Adipocyte (in vitro differentiated cells): ENCODE measurements at regions not wholly inside any gene's neighbourhood (a gene's known extent, or its start where the extent isn't known, plus 50 kb on each side); places are given as distances from the start of the nearest gene placed in this dataset.

Experiments used
- DNase-seq: peaks from one replicate; pipeline ENCODE4 v3.0.0-alpha.2; 2015; ENCODE audit warnings: low read depth
- H3K27me3 ChIP-seq: replicated peaks from 2 replicates; pipeline ENCODE4 v1.7.0; 2013; ENCODE audit warnings: mild to moderate bottlenecking, low read length, moderate library complexity; ENCODE audit not compliant: control insufficient read depth, insufficient read depth
- H3K36me3 ChIP-seq: 2 replicates; pipeline ENCODE4 v1.7.0; 2013; ENCODE audit warnings: low read length, mild to moderate bottlenecking, moderate library complexity; ENCODE audit not compliant: control insufficient read depth, insufficient read depth, severe bottlenecking
- H3K4me1 ChIP-seq: 2 replicates; pipeline ENCODE4 v1.7.0; 2013; ENCODE audit warnings: mild to moderate bottlenecking, low read length, moderate library complexity; ENCODE audit not compliant: control insufficient read depth, insufficient read depth
- H3K4me3 ChIP-seq: 2 replicates; pipeline ENCODE4 v1.7.0; 2013; ENCODE audit warnings: mild to moderate bottlenecking, low read length, moderate library complexity
- H3K9ac ChIP-seq: 2 replicates; pipeline ENCODE4 v1.7.0; 2013; ENCODE audit warnings: mild to moderate bottlenecking, low read length, moderate library complexity
- H3K9me3 ChIP-seq: 2 replicates; pipeline ENCODE4 v1.7.0; 2013; ENCODE audit warnings: mild to moderate bottlenecking, low read length, moderate library complexity; ENCODE audit not compliant: control insufficient read depth

- H3K9me3 ChIP-seq: peaks cover 8% of the 10 kb centered on the region
- no peaks in the 10 kb centered on the region for H3K4me1 ChIP-seq
- DNase-seq: no peak
- H3K4me3 ChIP-seq: no peak overlapping the region
- no peaks in the 10 kb centered on the region for H3K36me3 ChIP-seq
- no peaks in the 10 kb centered on the region for H3K27me3 ChIP-seq
- H3K9ac ChIP-seq: no peak overlapping the region
These were observed 187.4 kb upstream of the GALNT17 start for GRCh38 chr7:70944516-70944915.

DNA sequence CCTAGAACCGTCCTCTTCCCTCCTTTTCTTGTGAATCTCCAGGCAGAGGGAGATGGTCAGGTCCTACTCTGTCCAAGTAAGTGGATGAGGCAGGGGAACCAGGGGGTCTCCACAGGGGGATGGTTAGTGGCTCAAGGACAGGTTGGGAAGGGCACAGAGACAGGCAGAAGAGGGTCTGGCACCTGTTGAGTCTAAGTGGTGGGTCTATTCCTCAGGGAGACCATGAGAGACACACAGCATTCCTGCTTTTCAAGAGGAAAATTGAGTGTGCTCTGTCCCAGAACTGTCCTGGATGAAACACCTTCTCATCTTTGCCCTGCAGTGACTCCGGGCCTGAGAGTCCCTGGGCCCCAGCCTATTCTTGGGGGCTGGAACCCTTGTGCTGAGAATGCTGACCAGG is 184.8 kb upstream of the GALNT17 start:
- DNase-seq: no peak
- Histone ChIP-seq H3K27me3 (no peaks in the 10 kb centered on the region), H3K9me3 (peaks cover 12% of the 10 kb centered on the region), H3K4me3 (no peak overlapping the region), H3K4me1 (no peaks in the 10 kb centered on the region), H3K9ac (no peak overlapping the region), H3K36me3 (no peaks in the 10 kb centered on the region)

- Histone ChIP-seq H3K36me3 (no peaks in the 10 kb centered on the region), H3K4me3 (no peak overlapping the region), H3K4me1 (no peaks in the 10 kb centered on the region), H3K9ac (no peak overlapping the region), H3K27me3 (no peaks in the 10 kb centered on the region), H3K9me3 (peaks cover 12% of the 10 kb centered on the region)
- DNase-seq: no peak
These were observed 182.1 kb upstream of the GALNT17 start for GRCh38 chr7:70949862-70950261.

GRCh38 chr7:70951271-70951962 is 180.5 kb upstream of the GALNT17 start:
- Histone ChIP-seq H3K36me3 (no peaks in the 10 kb centered on the region), H3K4me3 (no peak overlapping the region), H3K27me3 (no peaks in the 10 kb centered on the region), H3K9me3 (peaks cover 12% of the 10 kb centered on the region), H3K9ac (no peak overlapping the region), H3K4me1 (no peaks in the 10 kb centered on the region)
- DNase-seq: no peak

DNA sequence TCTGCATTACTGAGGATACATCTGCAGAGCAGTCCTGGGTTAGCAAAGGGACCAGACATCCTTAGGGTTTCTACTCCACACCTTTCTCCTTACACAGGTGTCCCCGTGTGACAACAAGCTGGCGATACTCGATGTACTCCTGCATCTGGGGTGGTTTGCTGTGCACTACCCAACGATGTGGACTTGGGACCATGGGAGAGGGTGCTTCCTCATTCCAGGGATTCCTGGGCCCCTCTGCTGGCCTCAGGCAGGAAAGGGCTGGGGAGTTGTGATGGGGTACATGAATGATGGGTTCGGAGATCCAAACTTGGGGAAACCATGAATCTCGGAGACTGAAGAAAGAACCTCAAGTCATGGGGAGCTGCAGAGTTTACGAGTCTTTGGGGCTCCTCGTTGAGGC is 179.6 kb upstream of the GALNT17 start:
- DNase-seq: no peak
- Histone ChIP-seq H3K27me3 (no peaks in the 10 kb centered on the region), H3K4me1 (no peaks in the 10 kb centered on the region), H3K9ac (no peak overlapping the region), H3K9me3 (peaks cover 12% of the 10 kb centered on the region), H3K36me3 (no peaks in the 10 kb centered on the region), H3K4me3 (no peak overlapping the region)

GRCh38 chr7:70953331-70953741 is 178.6 kb upstream of the GALNT17 start:
- DNase-seq: no peak
- Histone ChIP-seq H3K4me3 (no peak overlapping the region), H3K36me3 (no peaks in the 10 kb centered on the region), H3K4me1 (no peaks in the 10 kb centered on the region), H3K27me3 (no peaks in the 10 kb centered on the region), H3K9ac (no peak overlapping the region), H3K9me3 (peaks cover 4% of the 10 kb centered on the region)

DNA sequence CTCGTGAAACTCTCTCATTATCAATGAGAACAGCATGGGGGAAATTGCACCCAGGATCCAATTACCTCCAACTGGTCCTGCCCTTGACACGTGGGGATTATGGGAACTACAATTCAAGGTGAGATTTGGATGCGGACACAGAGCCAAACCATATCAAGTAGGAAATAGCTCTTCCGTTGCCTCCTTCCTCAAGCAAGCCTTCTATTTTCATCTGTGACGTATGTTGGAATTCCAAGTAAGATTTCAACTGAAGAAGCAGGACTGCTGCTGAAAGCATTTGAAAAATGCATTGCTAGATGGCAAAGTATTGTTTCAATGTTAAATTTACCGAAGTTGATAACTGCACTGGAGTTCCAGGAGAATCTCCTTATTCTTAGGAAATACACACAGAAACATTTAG is 178.1 kb upstream of the GALNT17 start:
- peaks cover 4% of the 10 kb centered on the region for H3K9me3 ChIP-seq
- H3K9ac ChIP-seq: no peak overlapping the region
- no peaks in the 10 kb centered on the region for H3K27me3 ChIP-seq
- no peaks in the 10 kb centered on the region for H3K4me1 ChIP-seq
- no peak overlapping the region for H3K4me3 ChIP-seq
- DNase-seq: no peak
- no peaks in the 10 kb centered on the region for H3K36me3 ChIP-seq

GRCh38 chr7:70972693-70973092 is 159.3 kb upstream of the GALNT17 start:
- Histone ChIP-seq H3K9me3 (peaks cover 7% of the 10 kb centered on the region), H3K36me3 (no peaks in the 10 kb centered on the region), H3K9ac (no peak overlapping the region), H3K4me3 (no peak overlapping the region), H3K4me1 (no peaks in the 10 kb centered on the region), H3K27me3 (no peaks in the 10 kb centered on the region)
- no peak for DNase-seq

- H3K36me3 ChIP-seq: no peaks in the 10 kb centered on the region
- no peaks in the 10 kb centered on the region for H3K4me1 ChIP-seq
- no peak overlapping the region for H3K4me3 ChIP-seq
- DNase-seq: no peak
- H3K27me3 ChIP-seq: no peaks in the 10 kb centered on the region
- H3K9ac ChIP-seq: no peak overlapping the region
- no peaks in the 10 kb centered on the region for H3K9me3 ChIP-seq
These were observed 156.2 kb upstream of the GALNT17 start for GRCh38 chr7:70975754-70976153.

GRCh38 chr7:70986297-70986696 is 145.6 kb upstream of the GALNT17 start:
- Histone ChIP-seq H3K36me3 (no peaks in the 10 kb centered on the region), H3K4me3 (no peak overlapping the region), H3K27me3 (no peaks in the 10 kb centered on the region), H3K9me3 (no peaks in the 10 kb centered on the region), H3K4me1 (no peaks in the 10 kb centered on the region), H3K9ac (no peak overlapping the region)
- no peak for DNase-seq

- Histone ChIP-seq H3K36me3 (no peaks in the 10 kb centered on the region), H3K4me1 (peaks cover 5% of the 10 kb centered on the region), H3K9me3 (no peaks in the 10 kb centered on the region), H3K9ac (no peak overlapping the region), H3K27me3 (no peaks in the 10 kb centered on the region), H3K4me3 (no peak overlapping the region)
- DNase-seq: no peak
These were observed 137.8 kb upstream of the GALNT17 start for GRCh38 chr7:70994176-70994575.

- Histone ChIP-seq H3K27me3 (no peaks in the 10 kb centered on the region), H3K4me1 (peaks cover 5% of the 10 kb centered on the region), H3K9me3 (no peaks in the 10 kb centered on the region), H3K4me3 (peak overlapping the region; percentile 47), H3K9ac (no peak overlapping the region), H3K36me3 (no peaks in the 10 kb centered on the region)
- peak; percentile 5 for DNase-seq
These were observed 134.7 kb upstream of the GALNT17 start for GRCh38 chr7:70997261-70997660.
